ENCODE measurements at regions not wholly inside any gene's neighbourhood (a gene's known extent, or its start where the extent isn't known, plus 50 kb on each side); places are given as distances from the start of the nearest gene placed in this dataset.
"Not testable (repeated sequence)": the region's sequence is repeated elsewhere in the genome, so short reads cannot be mapped to it uniquely, and the experiment has no call there.

DNA sequence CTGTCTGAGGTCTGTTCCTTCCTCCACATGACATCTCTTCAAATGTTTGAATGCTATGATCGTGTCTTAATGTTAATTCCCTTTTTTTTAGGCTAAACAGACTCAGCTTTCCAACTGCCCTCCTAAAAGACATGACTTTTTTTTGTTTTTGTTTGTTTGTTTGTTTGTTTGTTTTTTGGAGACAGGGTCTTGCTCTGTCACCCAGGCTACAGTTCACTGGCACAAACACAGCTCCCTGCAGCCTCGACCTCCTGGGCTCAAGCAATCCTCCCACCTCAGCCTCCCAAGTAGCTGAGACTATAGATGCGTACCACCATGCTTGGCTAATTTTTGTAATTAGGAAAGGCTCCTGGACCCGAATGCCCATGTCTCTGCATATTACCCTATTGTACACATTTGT, 176.5 kb downstream of the ABCA8 start:
- no peak for DNase-seq

DNA sequence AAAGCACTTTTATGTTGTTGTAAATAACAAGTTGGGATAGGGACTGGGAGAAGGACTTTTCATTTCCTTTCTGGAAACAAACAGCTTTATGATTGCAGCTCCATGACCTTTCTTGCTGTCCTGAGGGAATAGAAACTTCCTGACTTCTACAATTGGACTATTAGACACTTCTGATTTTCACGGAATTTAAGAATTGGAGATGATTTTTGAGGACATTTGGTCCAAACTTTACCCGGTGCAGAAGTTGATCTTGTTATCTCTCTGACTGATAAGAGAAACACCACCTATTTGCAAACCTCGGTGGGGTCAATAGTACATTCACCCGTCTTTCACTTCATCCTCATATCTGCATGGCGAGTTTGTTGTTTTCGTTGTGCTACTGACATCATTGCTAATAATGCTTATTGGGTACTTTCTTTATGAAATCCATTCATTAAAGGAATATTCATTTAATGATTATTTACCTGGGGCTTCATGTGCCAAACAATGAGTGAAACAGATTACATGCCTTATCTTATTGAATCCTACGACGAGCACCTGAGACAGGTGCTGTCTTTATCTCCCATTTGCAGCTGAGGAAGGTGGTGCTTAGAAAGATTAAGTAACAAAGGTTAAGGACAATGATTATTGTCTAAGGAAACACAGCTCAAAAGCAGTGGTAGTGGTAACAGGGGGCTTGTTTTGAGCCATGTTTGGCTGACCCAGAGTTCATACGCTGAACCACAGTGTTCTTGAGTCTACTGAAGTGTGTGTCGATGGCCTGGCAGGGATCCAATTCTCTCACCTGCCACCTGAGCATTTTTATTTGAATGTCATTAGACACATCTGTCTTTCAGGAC, 176.9 kb upstream of the FAM20A start:
- no peak for DNase-seq

DNA sequence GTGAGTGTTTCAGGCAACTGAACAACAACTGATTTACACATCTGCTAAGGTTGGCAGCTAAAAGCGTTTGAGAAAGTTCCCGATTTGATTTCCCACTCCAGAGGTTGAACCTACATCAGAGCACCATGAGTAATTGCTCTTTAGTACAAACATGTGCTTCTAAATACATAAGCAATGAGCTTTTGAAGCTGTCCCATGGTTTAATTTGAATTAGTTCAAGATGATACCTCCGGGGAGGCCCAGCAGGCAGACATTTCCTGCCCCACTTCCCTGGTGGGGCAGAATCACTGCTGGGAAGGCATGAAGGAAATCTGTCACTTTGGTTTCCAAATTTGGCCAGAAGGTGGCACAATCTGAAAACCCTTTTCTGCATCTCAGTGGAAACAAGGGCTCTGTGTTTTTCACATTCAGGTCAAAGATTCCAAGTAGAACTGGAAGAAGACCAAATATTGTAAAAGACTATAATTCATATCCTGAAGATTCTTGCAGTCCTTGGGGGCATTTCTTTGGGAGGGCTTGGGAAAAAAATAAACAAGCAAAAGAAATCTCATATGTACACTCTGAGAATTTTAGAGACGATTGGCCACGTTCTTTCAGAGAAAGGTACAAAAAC, 176.2 kb upstream of the FAM20A start:
- peak in 1 of 2 donors; percentile 37 for DNase-seq

DNA sequence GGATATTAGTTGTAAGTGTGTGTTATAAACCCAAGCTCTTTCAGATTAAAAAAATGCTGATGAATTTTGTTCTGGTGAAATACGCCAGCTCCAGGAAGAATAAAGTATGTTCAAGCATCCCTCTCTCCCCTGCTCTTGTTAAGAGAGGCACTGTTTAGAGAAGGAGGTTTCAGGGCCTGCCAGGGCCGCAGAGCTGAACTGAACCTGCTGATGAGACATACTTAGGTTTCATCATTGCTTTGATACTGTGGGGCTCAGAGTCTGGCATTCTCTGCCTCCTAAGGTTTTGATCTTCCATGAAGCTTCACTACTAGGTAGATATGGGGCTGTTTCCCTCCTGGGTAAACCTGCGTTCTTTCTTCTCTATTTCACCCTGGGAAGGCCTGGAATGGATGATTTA, 175.3 kb upstream of the FAM20A start:
- DNase-seq = no peak

DNA sequence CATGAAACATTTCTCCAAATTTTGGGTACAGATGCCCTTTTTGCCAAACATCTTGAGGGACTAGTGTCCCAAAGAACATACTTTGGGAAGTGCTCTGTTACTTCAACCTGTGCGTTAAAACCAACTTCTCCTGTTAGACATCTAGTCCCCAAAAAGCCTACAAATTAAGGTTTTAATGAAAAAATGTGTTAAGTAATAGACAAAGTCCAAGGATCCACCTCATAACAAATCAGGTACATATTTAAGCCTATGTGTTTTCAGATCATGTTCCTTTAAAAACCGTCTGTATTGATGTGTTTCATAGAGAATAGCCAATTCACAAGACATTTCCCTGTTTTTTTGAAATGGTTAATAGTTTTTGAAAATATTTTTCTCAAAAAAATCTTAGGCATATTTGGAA, 174.8 kb upstream of the FAM20A start:
- no peak for DNase-seq

DNA sequence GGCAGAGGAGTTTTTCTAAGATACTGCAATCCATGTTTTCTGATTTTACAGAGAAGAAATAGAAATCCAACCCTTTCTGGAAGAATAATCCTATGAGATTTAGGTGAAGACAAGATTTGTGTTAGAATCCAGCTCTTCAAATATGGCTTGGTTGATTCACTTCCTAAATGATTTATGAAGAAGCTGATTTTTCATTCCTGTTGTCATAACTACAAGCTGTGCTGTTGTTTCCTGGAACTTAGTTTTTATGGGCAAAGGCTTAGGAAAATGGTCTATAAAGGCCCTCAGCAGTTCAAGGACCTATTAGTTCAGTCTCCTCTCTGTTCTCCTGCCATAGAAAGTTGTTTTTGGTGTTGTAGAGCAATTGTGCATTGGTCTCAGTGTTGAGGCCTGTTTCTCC, 174.2 kb upstream of the FAM20A start:
- no peak for DNase-seq

DNA sequence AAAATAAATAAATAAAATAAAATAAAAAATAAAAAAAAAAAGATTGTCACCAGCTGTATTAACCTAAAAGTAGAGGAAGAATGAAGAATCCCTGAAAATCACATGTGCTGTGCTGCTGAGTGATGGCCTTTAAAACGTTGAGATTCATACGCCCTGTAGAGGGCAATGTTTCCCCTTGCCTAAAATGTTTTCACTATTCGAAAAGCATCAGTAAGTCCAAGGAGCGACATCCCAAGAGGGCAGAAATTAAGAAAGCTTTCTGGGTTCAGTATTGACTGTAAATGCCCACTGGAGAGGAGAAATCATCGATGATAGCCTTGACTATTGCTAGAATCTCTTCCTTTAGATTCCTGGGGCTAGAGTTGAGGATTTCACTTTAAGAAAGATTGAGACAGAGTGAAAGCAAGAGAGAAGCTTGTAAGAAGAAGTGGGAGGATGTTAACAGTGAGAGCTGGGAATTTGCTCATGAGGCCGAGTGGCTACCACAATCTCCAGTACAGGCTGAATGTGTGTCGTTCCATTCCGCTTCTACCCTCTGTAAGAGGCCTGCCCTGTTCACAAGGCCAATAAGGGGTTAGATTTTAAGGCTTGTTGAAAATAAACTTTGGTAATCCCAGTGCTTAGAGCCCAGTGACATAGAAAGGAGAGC, 170.8 kb upstream of the FAM20A start:
- no peak for DNase-seq

DNA sequence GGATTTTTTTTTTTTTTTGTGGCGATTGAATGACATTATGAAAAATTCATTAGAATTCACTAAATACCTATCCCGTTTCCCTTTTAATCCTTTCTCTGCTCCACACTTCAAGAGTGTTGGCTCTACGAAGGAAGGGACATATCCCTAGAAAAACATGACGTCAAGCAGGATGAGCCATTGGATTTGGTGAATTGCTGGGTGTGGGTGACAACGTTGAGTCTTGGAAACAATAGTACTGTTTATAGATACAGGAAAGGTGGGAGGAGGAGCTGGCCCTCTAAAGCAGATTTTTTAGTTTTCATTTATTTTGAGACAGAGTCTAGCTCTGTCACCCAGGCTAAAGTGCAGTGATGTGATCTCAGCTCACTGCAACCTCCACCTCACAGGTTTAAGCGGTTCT, 167.6 kb upstream of the FAM20A start:
- no peak for DNase-seq

DNA sequence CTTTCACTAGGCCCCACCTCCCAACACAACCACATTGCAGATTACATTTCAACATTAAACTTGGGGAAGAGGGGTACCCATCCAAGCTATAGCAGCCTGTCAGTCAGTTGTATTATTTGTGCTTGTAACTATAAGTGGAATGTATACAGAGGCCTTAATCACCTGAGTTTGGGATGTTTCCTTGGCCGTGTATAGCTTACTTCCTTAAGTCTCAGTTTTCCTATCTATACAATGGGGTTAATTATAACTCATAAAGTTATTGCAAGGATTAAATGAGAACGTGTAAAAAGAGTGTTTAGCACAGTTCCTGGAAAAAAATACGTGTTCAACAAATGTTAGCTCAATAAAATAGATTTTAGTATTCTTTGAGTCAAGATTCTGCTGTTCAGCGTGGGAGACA, 165.5 kb upstream of the FAM20A start:
- DNase-seq = no peak

DNA sequence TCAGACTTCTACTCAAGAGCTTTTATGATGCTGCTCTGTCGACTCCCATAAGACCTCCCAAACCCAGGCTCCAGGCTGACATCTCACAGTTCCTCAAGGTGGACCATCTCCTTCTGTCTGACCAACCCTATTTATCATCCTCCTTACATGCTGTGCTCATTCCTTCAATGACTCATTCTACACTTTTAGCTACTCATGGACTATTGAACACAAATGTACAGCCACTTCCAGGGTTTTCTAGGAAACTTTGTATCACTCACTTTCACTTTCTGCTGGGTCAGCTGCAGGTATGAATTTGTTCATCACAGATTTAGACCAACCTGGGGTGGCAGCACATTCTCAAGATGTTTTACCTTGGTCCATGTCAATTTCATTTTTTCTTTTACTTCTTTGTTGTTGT, 162.4 kb upstream of the FAM20A start:
- no peak for DNase-seq

DNA sequence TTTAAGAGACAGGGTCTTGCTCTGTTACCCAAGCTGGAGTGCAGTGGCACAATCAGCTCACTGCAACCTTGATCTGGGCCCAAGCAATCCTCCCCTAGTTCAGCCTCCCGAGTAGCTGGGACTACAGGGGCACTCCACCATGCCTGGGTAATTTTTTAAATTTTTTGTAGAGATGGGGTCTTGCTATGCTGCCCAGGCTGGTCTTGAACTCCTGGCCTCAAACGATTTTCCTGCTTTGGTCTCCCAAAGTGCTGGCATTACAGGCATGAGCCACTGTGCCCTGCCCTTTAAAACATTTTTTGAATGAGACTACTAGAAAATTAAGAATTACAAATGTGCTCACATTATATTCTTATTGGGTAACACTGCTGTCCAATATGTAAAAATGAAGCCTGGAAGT, 161.7 kb upstream of the FAM20A start:
- no peak for DNase-seq

DNA sequence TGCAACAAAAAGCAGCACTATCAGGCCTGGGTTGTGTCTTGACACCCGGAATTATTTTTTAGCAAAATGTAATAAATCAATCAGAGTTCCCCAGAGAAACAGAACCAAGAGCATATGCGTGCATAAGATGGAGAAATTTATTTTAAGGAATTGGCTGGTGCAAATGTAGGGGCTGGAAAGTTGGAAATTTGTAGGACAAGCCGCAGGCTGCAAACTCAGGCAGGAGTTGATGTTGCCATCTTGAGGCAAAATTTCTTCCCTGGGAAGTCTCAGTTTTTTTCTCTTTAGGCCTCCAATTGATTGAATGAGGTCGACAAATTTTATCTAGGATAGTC, 158.9 kb upstream of the FAM20A start:
- DNase-seq = no peak

DNA sequence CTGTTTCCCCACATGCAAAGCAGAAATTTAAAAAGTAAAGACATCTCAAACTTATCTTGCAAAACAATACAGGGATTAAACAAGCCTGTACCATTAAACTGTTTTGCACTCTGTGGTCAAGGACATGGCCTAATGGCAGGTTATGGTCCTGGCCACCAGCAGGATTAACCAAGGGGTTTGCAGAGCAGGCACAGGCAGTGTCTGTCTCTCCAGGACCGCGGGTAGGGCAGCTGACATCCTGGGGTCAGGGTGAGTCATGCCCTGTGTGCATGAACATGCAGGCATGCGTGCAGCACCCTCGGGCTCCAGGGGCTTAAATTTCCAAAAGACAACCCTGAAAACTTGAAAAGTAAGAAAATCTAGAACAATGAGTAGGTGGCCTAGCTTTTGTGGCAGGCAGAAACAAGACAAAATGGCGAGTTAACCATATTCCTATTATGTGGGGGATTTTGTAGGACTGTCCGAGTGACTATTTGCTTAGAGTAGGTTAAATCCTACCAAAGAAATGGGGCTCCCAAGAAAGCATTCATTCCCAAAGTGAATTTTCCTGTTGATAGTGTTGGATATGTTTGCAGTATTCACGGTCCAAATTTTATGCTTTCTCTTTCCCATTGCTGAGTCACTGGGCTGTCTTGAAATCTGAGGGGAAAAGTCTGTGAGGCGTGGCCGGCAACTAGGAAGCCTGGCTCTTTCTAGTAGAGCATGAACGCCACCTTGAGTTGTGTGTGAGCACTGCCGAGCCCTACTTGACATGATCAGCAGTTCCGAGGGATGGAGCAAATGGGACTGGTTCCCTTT, 158.4 kb upstream of the FAM20A start:
- DNase-seq = peak; percentile 35 to 53

DNA sequence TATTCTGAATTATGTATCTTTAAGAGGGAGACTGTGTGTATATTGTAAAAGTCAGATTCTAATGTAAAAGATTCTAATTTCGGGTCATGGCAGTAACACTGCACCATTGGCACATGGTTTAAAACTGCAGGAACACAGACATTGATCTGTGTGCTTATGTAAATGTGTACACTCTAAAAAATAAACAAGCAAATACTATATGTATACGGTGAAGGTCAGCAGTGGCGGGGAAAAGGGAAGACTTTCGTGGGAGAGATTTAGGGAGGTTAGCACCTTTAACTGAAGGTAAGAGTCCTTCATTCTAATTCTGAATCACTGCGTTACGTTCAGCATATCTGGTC, 157.8 kb upstream of the FAM20A start:
- no peak for DNase-seq

DNA sequence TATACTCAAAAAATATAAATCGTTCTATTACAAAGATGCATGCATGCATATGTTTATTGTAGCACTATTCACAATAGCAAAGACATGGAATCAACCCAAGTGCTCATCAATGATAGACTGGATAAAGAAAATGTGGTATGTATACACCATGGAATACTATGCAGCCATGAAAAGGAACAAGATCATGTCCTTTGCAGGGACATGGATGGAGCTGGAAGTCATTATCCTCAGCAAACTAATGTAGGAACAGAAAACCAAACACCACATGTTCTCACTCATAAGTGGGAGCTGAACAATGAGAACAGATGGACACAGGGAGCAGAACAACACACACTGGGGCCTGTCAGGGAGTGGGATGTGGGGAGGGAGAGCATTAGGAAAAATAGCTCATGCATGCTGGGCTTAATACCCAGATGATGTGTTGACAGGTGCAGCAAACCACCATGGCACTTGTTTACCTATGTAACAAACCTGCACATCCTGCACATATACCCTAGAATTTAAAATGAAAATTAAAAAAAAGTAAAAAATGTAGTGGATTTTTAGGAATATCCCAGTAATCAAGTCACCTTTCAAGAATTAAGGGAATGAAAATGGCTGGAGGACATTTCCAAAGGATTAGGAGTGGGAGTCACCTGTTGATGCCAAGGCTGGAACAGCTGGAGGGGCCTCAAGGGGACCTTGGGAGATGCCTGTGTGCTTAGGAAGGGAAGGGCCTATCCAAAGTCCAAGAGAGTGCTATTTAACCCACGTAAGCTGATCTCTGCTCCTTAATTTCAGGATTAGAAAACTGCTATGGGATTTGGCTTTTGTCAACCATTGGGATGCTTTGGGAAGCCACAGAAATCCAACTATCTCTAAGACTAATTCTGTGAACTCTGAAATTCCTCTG, 156.9 kb upstream of the FAM20A start:
- not testable (repeated sequence) for DNase-seq

DNA sequence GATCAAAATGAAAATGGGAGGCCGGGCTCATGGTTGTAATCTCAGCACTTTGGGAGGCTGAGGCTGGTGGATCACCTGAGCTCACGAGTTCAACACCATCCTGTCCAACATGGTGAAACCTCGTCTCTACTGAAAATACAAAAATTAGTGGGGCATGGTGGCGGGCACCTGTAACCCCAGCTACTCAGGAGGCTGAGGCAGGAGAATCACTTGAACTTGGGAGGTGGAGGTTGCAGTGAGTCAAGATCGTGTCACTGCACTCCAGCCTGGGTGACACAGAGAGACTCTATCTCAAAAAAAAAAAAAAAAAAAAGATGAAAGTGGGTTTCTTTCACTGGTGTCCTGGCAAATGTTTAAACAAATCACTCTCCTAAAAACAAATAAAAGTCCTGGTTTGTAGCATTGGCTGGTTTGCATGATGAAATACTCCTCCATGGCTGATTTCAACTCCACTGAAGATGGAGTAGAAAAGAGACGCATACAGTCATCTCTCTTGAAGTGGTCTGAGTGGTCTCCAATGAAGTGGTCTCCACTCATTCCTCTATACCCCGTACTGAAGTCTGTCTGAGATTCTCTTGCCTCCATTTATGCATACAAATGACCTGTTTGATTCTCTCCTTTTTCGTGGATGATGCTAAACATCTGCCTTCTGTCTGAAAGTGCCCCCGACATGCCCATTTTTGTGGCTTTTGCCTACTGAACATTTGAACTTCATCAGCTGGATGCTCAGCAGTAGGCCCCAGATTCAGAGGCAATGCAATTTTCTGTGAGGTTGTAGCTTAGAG, 153.0 kb upstream of the FAM20A start:
- DNase-seq = no peak

DNA sequence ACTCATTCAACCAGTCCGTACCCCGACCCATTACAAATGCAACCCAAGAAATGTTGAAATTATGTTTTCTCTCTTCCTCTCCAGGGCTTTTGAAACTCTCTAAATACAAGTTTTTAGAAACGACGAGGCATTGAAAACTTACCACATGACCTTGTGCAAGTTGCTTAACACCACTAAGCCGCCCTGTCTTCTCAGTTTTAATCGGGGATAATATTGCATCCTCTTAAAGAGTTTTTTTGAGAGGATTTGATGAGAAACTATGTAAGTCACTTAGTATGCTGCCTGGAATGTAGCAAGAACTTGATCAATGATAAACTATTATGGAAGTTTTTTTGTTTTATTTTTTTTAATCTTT, 149.0 kb upstream of the FAM20A start:
- no peak for DNase-seq

DNA sequence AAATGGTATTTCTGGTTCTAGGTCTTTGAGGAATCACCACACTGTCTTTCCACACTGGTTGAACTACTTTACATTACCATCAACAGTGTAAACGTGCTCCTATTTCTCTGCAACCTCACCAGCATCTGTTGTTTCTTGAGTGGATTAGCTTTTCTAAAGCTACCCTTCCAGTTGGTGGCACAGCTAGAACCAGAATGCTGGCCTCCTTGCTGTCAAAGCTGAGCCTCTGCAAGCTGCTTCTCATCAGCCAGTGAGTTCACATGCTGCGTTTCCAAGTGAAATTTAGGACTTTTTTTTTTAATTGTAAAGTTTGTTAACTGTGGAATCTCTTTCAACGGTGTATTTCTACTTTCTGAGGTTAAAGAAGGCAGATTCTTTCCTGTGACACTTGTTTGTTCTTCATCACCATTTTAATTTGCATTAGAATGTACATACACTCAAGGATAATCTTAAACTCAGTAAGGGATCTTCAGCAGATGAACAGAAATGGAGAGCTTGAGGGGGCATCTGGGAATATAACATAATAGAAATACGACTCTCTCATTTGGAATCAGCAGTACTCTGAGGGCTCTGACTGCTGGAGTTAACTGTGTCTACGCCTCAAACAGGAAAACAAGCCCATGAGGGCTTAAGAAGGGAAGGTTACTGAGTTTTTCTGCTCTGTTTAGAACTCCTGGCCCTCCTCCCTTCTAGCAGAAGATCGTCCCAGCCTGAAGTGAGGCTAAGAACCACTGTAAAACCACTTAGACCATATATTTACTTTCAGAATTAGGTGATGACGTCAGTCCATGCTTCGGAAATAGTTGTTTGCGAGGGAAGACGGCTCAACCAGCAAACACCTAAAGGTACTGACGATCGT, 148.4 kb upstream of the FAM20A start:
- DNase-seq = no peak

DNA sequence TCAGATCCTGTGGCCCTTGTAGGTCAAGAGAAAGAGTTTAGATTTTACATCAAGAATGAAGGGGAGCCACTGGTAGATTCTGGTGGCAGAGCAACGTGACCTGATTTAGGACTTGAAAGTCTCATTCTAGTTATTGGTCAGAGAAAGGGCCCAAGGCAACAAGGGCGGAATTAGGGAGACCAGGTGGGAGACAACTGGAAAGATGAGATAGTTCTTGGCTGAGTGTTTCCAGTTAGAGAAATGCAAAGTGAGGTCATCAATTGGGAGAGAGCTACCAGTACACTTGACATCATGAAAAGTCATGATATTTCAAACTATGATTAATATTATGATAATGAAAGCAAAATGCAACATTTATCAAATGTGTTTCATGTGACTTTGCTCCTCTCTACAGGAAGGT, 147.2 kb upstream of the FAM20A start:
- no peak for DNase-seq

DNA sequence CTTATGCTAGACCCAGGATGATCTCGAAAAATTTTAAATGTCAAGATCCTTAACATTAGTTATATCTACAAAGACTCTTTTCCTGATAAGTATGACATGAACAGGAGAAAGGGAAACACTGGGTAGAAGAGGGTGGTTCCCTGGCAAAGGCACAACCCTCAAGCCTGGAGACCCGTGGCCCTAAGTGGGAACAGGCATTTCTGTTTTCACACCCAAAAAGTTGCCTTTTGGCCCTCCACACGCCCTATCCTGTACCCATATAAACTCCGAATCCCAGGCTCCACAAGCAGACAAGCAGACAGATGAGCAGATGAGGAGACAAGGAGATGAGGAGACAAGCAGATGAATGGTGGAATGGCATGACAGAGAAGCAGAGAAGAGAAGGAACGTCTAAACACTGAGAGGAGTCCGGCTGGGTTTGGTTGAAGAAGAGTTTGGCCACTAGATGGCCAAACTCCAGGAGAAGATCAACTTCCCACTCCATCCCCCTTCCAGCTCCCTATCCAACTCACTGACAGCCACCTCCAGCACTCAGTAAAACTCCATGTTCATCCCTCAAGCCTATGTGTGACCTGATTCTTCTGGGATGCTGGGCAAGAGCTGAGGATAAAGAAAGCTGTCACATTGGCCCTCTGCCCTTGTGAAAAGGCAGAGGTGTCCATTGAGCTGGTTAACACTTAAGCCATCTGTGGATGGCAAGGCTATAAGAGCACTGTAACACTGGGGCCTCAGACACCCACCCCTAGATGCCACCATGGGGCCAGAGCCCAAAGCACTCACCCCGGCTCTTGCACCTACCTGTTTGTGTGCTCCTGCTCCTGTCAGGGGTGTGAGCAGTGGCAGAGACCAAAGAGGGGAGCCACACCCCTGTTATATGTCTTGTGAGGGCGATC, 139.6 kb upstream of the FAM20A start:
- DNase-seq = no peak

Measured in CD4-positive, alpha-beta T cell treated with Interferon alpha-2 for 1 hour (primary cell).